H1 (cell line): ENCODE measurements at regions not wholly inside any gene's neighbourhood (a gene's known extent, or its start where the extent isn't known, plus 50 kb on each side); places are given as distances from the start of the nearest gene placed in this dataset.
"Not testable (repeated sequence)": the region's sequence is repeated elsewhere in the genome, so short reads cannot be mapped to it uniquely, and the experiment has no call there.

ENCODE experiments used
- CTCF ChIA-PET: fragments of 300-600 bp; sonication (Branson Sonifier 250); formaldehyde crosslinking; loops from one replicate; lab custom pipeline; 2021; ENCODE audit not compliant: partially characterized antibody; lab: Charles Lee
- POLR2A ChIA-PET: fragments of 300-600 bp; sonication (Branson Sonifier 250); formaldehyde crosslinking; loops from one replicate; lab custom pipeline; 2021; ENCODE audit warnings: inconsistent platforms; ENCODE audit not compliant: partially characterized antibody; lab: Charles Lee
- DNase-seq, 2 experiments: peaks; one replicate each; pipeline versions ENCODE4 v3.0.0 to v3.0.0-alpha.2; 2010 to 2022; ENCODE audit warnings: low spot score in 2 of 2, low read depth in 1 of 2, mixed read lengths in 1 of 2
- FAIRE-seq: peaks from 2 replicates; lab custom pipeline; 2011; peaks lifted over from hg19 to GRCh38; lab: Jason Lieb, UNC
- H2AFZ ChIP-seq: 2 replicates; pipeline ENCODE4 v1.8.1; 2012; ENCODE audit warnings: low read length, inconsistent platforms
- H2AK5ac ChIP-seq: 2 replicates; pipeline ENCODE4 v1.6.1; 2013; ENCODE audit warnings: low read depth, low read length
- H2BK120ac ChIP-seq: replicated peaks from 2 replicates; pipeline ENCODE3; 2013; ENCODE audit warnings: low read depth, low read length, inconsistent platforms
- H2BK12ac ChIP-seq: 2 replicates; pipeline ENCODE4 v1.6.1; 2013; ENCODE audit warnings: low read depth, low read length
- H2BK15ac ChIP-seq: 2 replicates; pipeline ENCODE4 v1.6.1; 2013; ENCODE audit warnings: low read length
- H2BK20ac ChIP-seq: 2 replicates; pipeline ENCODE4 v1.6.1; 2013; ENCODE audit warnings: low read length
- H2BK5ac ChIP-seq: 2 replicates; pipeline ENCODE4 v1.6.1; 2013; ENCODE audit warnings: low read depth, low read length
- H3K14ac ChIP-seq: 2 replicates; pipeline ENCODE4 v1.6.1; 2013; ENCODE audit warnings: inconsistent platforms; ENCODE audit not compliant: insufficient read length
- H3K18ac ChIP-seq: 2 replicates; pipeline ENCODE4 v1.6.1; 2013; ENCODE audit warnings: low read length; ENCODE audit errors: extremely low read depth
- H3K23ac ChIP-seq: 2 replicates; pipeline ENCODE4 v1.6.1; 2013; ENCODE audit warnings: inconsistent platforms; ENCODE audit not compliant: insufficient read length
- H3K23me2 ChIP-seq: 2 replicates; pipeline ENCODE4 v1.6.1; 2013; ENCODE audit warnings: low read depth, low read length
- H3K27ac ChIP-seq: 2 replicates; pipeline ENCODE4 v1.6.1; 2011; ENCODE audit warnings: low read depth, low read length, inconsistent platforms
- H3K27me3 ChIP-seq, 4 experiments: replicated peaks in 1 of 4; 1 replicate in 1 of 4; 2 replicates in 3 of 4; pipeline versions ENCODE4 v1.6.1 to v1.8.1; 2011 to 2013; ENCODE audit warnings: low read length in 3 of 4, mild to moderate bottlenecking in 3 of 4, inconsistent platforms in 2 of 4, mixed read lengths in 2 of 4, moderate library complexity in 1 of 4; ENCODE audit not compliant: control insufficient read depth in 3 of 4, insufficient read depth in 3 of 4; ENCODE audit errors: extremely low read depth in 1 of 4
- H3K36me3 ChIP-seq, 4 experiments: 2 replicates each; pipeline versions ENCODE4 v1.6.1 to v1.8.1; 2011 to 2013; ENCODE audit warnings: mild to moderate bottlenecking in 4 of 4, low read length in 3 of 4, moderate library complexity in 2 of 4, control low read depth in 1 of 4, inconsistent platforms in 1 of 4; ENCODE audit not compliant: insufficient read depth in 4 of 4, control insufficient read depth in 2 of 4
- H3K4ac ChIP-seq: replicated peaks from 2 replicates; pipeline ENCODE3; 2013; ENCODE audit warnings: low read length, low read depth, mixed read lengths, inconsistent platforms; ENCODE audit not compliant: insufficient read length
- H3K4me1 ChIP-seq, 4 experiments: replicated peaks in 1 of 4; 1 replicate in 1 of 4; 2 replicates in 3 of 4; pipeline versions ENCODE4 v1.6.1 to v1.8.1; 2011 to 2013; ENCODE audit warnings: low read length in 3 of 4, inconsistent platforms in 2 of 4, mixed read lengths in 1 of 4; ENCODE audit not compliant: insufficient read depth in 4 of 4, control insufficient read depth in 3 of 4
- H3K4me2 ChIP-seq, 2 experiments: 2 replicates each; pipeline versions ENCODE4 v1.6.1 to v1.8.1; 2011 to 2013; ENCODE audit warnings: low read depth in 2 of 2, low read length in 2 of 2, control low read depth in 1 of 2, inconsistent platforms in 1 of 2, mild to moderate bottlenecking in 1 of 2; ENCODE audit not compliant: insufficient read depth in 1 of 2
- H3K4me3 ChIP-seq, 4 experiments: fragments of 200-600, 300-600 bp in 1 of 4; sonication (generic), shearing (Covaris generic), sonication (Bioruptor Twin) in 1 of 4; 2 replicates each; pipeline versions ENCODE4 v1.5.1 to v1.8.1; 2011 to 2016; ENCODE audit warnings: low read length in 4 of 4, low read depth in 3 of 4, control low read depth in 2 of 4, inconsistent platforms in 2 of 4, mild to moderate bottlenecking in 2 of 4, mixed read lengths in 1 of 4, moderate library complexity in 1 of 4; ENCODE audit not compliant: insufficient read depth in 2 of 4; ENCODE audit errors: extremely low read depth in 1 of 4
- H3K56ac ChIP-seq: replicated peaks from 2 replicates; pipeline ENCODE3; 2013; ENCODE audit warnings: low read depth, mild to moderate bottlenecking, mixed read lengths, low read length, inconsistent platforms; ENCODE audit not compliant: insufficient read length
- H3K79me1 ChIP-seq: 2 replicates; pipeline ENCODE4 v1.6.1; 2013; ENCODE audit warnings: low read depth, low read length, control low read depth
- H3K79me2 ChIP-seq, 2 experiments: 2 replicates each; pipeline versions ENCODE4 v1.6.1 to v1.8.1; 2012 to 2013; ENCODE audit warnings: low read length in 2 of 2, mild to moderate bottlenecking in 2 of 2, inconsistent platforms in 1 of 2; ENCODE audit not compliant: insufficient read depth in 2 of 2, control insufficient read depth in 1 of 2
- H3K9ac ChIP-seq, 4 experiments: replicated peaks in 1 of 4; 1 replicate in 1 of 4; 2 replicates in 3 of 4; pipeline versions ENCODE4 v1.6.1 to v1.8.1; 2011 to 2013; ENCODE audit warnings: low read depth in 3 of 4, low read length in 3 of 4, control low read depth in 2 of 4, mild to moderate bottlenecking in 2 of 4, moderate library complexity in 2 of 4, inconsistent platforms in 1 of 4; ENCODE audit errors: extremely low read depth in 1 of 4
- H3K9me3 ChIP-seq, 2 experiments: 2 replicates each; pipeline versions ENCODE4 v1.6.1 to v1.8.1; 2012 to 2013; ENCODE audit warnings: mild to moderate bottlenecking in 2 of 2, moderate library complexity in 2 of 2, control low read depth in 1 of 2, inconsistent platforms in 1 of 2, low read depth in 1 of 2, low read length in 1 of 2, mixed read lengths in 1 of 2; ENCODE audit not compliant: insufficient read depth in 2 of 2
- H4K20me1 ChIP-seq, 2 experiments: replicated peaks in 1 of 2; 2 replicates each; pipeline versions ENCODE3 to v1.8.1; 2011 to 2013; ENCODE audit warnings: inconsistent platforms in 2 of 2, low read length in 2 of 2, mild to moderate bottlenecking in 1 of 2; ENCODE audit not compliant: insufficient read depth in 2 of 2, control insufficient read depth in 1 of 2
- H4K5ac ChIP-seq: 2 replicates; pipeline ENCODE4 v1.6.1; 2013; ENCODE audit warnings: low read length, low read depth, mixed read lengths, inconsistent platforms; ENCODE audit not compliant: insufficient read length
- H4K8ac ChIP-seq: 2 replicates; pipeline ENCODE4 v1.8.0; 2013; ENCODE audit warnings: mild to moderate bottlenecking, moderate library complexity, low read length, inconsistent platforms; ENCODE audit not compliant: insufficient read depth; ENCODE audit errors: extremely low read depth
- H4K91ac ChIP-seq: replicated peaks from 2 replicates; pipeline ENCODE3; 2013; ENCODE audit warnings: low read length, mixed read lengths, inconsistent platforms; ENCODE audit not compliant: insufficient read length
- WGBS, 2 experiments: shearing (Covaris generic) in 1 of 2; methylation state at CpG; one replicate each; pipeline versions ENCODE4 v1.1.6 to v1.1.7; 2013 to 2015; ENCODE audit warnings: low lambda C conversion rate in 2 of 2, mixed read lengths in 2 of 2, inconsistent platforms in 1 of 2, low coverage in 1 of 2, missing lambda C conversion rate in 1 of 2; ENCODE audit not compliant: insufficient replicate concordance in 2 of 2, insufficient coverage in 1 of 2, insufficient read length in 1 of 2; ENCODE audit errors: extremely low coverage in 1 of 2, missing lambda C conversion rate in 1 of 2; 5-methylcytosine and 5-hydroxymethylcytosine counted together

- DNase-seq, H2BK15ac ChIP-seq, H3K23me2 ChIP-seq, H3K23ac ChIP-seq, H3K27me3 ChIP-seq, H4K8ac ChIP-seq, H3K27ac ChIP-seq, H3K4me1 ChIP-seq, H2AK5ac ChIP-seq, H3K36me3 ChIP-seq, H3K4me3 ChIP-seq, H3K79me1 ChIP-seq, H3K4me2 ChIP-seq, FAIRE-seq, H3K56ac ChIP-seq, H2BK20ac ChIP-seq, H2AFZ ChIP-seq, H3K9me3 ChIP-seq, POLR2A ChIA-PET, H3K79me2 ChIP-seq, H4K20me1 ChIP-seq, H2BK5ac ChIP-seq, H4K91ac ChIP-seq, H2BK120ac ChIP-seq, H3K18ac ChIP-seq, H2BK12ac ChIP-seq, H4K5ac ChIP-seq, H3K9ac ChIP-seq, H3K14ac ChIP-seq, H3K4ac ChIP-seq: not testable (repeated sequence)
- 82% methylated on average over 7 of the region's 8 CpGs; no CpG with 5 or more reads in 1 of the 2 experiments for WGBS, 2 experiments
- CTCF ChIA-PET: interaction anchor here (0.7 to 0.9 kb wide), 2 partner anchors 50 to 81 kb away, joined by 3 to 4 read pairs; no protein-coding TSS in a partner anchor
Observed at GRCh38 chr7:76118253-76119036, 70.5 kb downstream of the MDH2 start.
